NCI-H69 (cell line): ENCODE measurements at regions not wholly inside any gene's neighbourhood (a gene's known extent, or its start where the extent isn't known, plus 50 kb on each side); places are given as distances from the start of the nearest gene placed in this dataset.
A peak's percentile ranks its signal among the peaks of the same experiment; 100 is the strongest.

ENCODE experiments used
- DNase-seq: peaks from one replicate; lab custom pipeline; 2025; lab: John Stamatoyannopoulos, UW

- DNase-seq: no peak
Measured at GRCh38 chr6:137734005-137734874, 132.8 kb upstream of the TNFAIP3 start.

- DNase-seq: no peak
Measured at GRCh38 chr6:137734875-137735182, 132.2 kb upstream of the TNFAIP3 start.

GRCh38 chr6:137736048-137736818 is 130.8 kb upstream of the TNFAIP3 start:
- no peak for DNase-seq

- no peak for DNase-seq
Measured at GRCh38 chr6:137736911-137737310, 130.1 kb upstream of the TNFAIP3 start.

- no peak for DNase-seq
Measured at GRCh38 chr6:137737836-137738596, 129.0 kb upstream of the TNFAIP3 start.

GRCh38 chr6:137738931-137739504 is 128.0 kb upstream of the TNFAIP3 start:
- DNase-seq: no peak

- no peak for DNase-seq
Measured at GRCh38 chr6:137739544-137739943, 127.5 kb upstream of the TNFAIP3 start.

- DNase-seq: no peak
Measured at GRCh38 chr6:137740091-137740755, 126.8 kb upstream of the TNFAIP3 start.

GRCh38 chr6:137740967-137741761 is 125.9 kb upstream of the TNFAIP3 start:
- DNase-seq: peak; percentile 14

- no peak for DNase-seq
Measured at GRCh38 chr6:137743493-137743892, 123.6 kb upstream of the TNFAIP3 start.

GRCh38 chr6:137744877-137745276 is 122.2 kb upstream of the TNFAIP3 start:
- DNase-seq: no peak

- DNase-seq: no peak
Measured at GRCh38 chr6:137745321-137745720, 121.7 kb upstream of the TNFAIP3 start.

- DNase-seq: no peak
Measured at GRCh38 chr6:137746264-137746663, 120.8 kb upstream of the TNFAIP3 start.

GRCh38 chr6:137749696-137750211 is 117.3 kb upstream of the TNFAIP3 start:
- DNase-seq: peak; percentile 56

- no peak for DNase-seq
Measured at GRCh38 chr6:137750297-137750696, 116.8 kb upstream of the TNFAIP3 start.

GRCh38 chr6:137751768-137752560 is 115.1 kb upstream of the TNFAIP3 start:
- peak; percentile 54 for DNase-seq

- no peak for DNase-seq
Measured at GRCh38 chr6:137754366-137754765, 112.7 kb upstream of the TNFAIP3 start.

GRCh38 chr6:137754866-137755265 is 112.2 kb upstream of the TNFAIP3 start:
- DNase-seq: no peak

GRCh38 chr6:137755284-137755683 is 111.8 kb upstream of the TNFAIP3 start:
- no peak for DNase-seq

GRCh38 chr6:137756788-137757187 is 110.3 kb upstream of the TNFAIP3 start:
- no peak for DNase-seq
